SJSA1 (cell line): ENCODE measurements at regions not wholly inside any gene's neighbourhood (a gene's known extent, or its start where the extent isn't known, plus 50 kb on each side); places are given as distances from the start of the nearest gene placed in this dataset.

Source experiments
- DNase-seq, 2 experiments: peaks; one replicate each; pipeline ENCODE4 v3.0.0-alpha.2; 2015 to 2020; ENCODE audit warnings: low spot score in 2 of 2, low read depth in 1 of 2
- H3K27ac ChIP-seq: fragments of 250-450 bp; sonication (Bioruptor Pico); 2 replicates; pipeline ENCODE4 v1.5.1; 2020; ENCODE audit warnings: mild to moderate bottlenecking, moderate library complexity
- H3K27me3 ChIP-seq: fragments of 250-450 bp; sonication (Bioruptor Pico); replicated peaks from 2 replicates; pipeline ENCODE4 v1.5.1; 2020; ENCODE audit warnings: mild to moderate bottlenecking, moderate library complexity
- H3K36me3 ChIP-seq: fragments of 250-450 bp; sonication (Bioruptor Pico); 2 replicates; pipeline ENCODE4 v1.5.1; 2020; ENCODE audit warnings: mild to moderate bottlenecking
- H3K4me1 ChIP-seq: fragments of 250-450 bp; sonication (Bioruptor Pico); replicated peaks from 2 replicates; pipeline ENCODE4 v1.6.1; 2021; ENCODE audit warnings: mild to moderate bottlenecking
- H3K4me3 ChIP-seq: fragments of 250-450 bp; sonication (Bioruptor Pico); 2 replicates; pipeline ENCODE4 v1.5.1; 2020; ENCODE audit warnings: mild to moderate bottlenecking
- H3K9me3 ChIP-seq: fragments of 250-450 bp; sonication (Bioruptor Pico); replicated peaks from 2 replicates; pipeline ENCODE4 v1.5.1; 2020; ENCODE audit warnings: mild to moderate bottlenecking

DNA sequence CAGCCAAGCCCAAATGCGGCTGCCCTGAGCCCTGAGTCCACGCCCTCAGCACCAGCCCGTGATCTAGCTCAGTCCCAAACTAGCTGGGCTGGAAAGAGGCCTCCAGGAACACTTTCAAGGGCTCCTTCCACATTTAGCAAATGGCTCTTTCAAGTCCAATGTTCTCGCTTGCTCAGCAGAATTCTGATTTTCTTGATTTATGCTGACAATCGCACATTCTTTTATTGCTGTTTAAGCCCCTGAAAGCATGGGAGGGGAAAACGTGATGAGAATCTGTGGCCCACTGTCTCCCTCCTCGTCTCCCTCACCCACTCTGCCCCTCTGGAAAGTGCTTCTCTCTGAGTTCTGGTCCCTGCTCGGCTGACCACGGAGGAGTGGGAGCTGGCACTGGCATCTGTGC, 293.8 kb downstream of the FOXL1 start:
- no peak overlapping the region for H3K27ac ChIP-seq
- no peak for DNase-seq
- no peaks in the 10 kb centered on the region for H3K9me3 ChIP-seq
- no peaks in the 10 kb centered on the region for H3K36me3 ChIP-seq
- H3K4me3 ChIP-seq = no peak overlapping the region
- H3K27me3 ChIP-seq = no peaks in the 10 kb centered on the region
- H3K4me1 ChIP-seq = peaks cover 22% of the 10 kb centered on the region

DNA sequence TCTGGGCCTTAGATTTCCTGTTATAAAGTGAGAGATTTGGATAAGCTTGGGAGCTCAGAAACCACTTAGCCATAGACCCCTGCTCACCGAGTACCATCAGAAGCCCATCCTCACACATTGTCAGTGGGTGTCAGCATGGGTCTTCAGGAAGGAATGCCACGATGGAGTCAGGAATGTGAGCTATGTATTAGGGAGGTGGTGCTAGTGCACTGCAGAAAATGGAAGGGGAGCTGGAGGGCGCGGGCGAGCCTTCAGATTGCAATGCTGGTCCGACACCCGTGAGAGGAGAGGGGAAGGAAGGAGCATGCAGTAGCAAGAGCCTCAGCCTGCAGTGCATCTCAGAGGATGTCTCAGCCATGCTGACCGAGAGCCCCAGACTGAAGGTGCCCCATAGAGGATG, 294.5 kb downstream of the FOXL1 start:
- Histone ChIP-seq H3K4me1 (peaks cover 19% of the 10 kb centered on the region), H3K27me3 (no peaks in the 10 kb centered on the region), H3K9me3 (no peaks in the 10 kb centered on the region), H3K4me3 (no peak overlapping the region), H3K27ac (no peak overlapping the region), H3K36me3 (no peaks in the 10 kb centered on the region)
- no peak for DNase-seq

DNA sequence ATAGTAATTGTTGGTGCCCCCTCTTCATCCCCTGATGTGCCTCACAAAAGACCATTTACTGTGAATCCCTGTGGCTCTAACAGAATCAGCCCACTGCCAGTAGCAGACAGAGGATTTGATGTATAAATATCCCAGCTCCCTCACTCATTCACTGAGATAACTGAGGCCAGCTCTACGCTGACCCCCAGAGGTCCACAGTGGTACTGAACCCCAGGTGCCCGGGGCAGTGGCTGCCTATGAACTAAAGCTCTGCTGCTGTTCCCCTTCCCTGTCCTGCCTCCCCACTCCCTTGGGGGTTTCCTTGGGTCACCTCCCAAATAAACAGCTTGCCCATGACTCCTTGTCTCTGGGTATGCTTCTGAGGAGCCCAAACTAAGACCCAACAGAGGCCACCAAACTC, 295.8 kb downstream of the FOXL1 start:
- H3K27ac ChIP-seq = no peak overlapping the region
- H3K27me3 ChIP-seq = no peaks in the 10 kb centered on the region
- H3K36me3 ChIP-seq = no peaks in the 10 kb centered on the region
- no peaks in the 10 kb centered on the region for H3K9me3 ChIP-seq
- no peak for DNase-seq
- H3K4me3 ChIP-seq = no peak overlapping the region
- peaks cover 6% of the 10 kb centered on the region for H3K4me1 ChIP-seq

DNA sequence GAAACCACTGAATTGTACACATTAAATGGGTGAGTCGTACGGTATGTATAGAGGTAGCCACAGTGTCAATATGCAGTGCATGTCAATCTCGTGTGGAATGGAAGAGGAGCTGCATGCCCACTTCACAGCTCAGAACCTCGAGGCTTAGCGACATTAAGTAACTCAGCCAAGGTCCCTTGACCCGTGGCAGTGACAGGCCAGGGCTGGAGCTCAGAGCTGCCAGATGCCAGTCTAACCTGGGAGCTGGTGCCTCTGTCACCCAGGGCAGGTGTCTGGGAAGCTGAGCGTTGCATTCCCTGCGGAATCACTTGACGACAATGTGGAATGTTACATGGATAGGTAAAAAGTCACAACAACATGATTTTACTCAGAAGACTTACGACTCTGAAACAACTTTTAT, 298.1 kb downstream of the FOXL1 start:
- DNase-seq = no peak
- Histone ChIP-seq H3K4me3 (no peak overlapping the region), H3K9me3 (no peaks in the 10 kb centered on the region), H3K36me3 (no peaks in the 10 kb centered on the region), H3K4me1 (peaks cover 7% of the 10 kb centered on the region; the same call in 1 of the 2 replicates), H3K27me3 (no peaks in the 10 kb centered on the region), H3K27ac (no peak overlapping the region)

DNA sequence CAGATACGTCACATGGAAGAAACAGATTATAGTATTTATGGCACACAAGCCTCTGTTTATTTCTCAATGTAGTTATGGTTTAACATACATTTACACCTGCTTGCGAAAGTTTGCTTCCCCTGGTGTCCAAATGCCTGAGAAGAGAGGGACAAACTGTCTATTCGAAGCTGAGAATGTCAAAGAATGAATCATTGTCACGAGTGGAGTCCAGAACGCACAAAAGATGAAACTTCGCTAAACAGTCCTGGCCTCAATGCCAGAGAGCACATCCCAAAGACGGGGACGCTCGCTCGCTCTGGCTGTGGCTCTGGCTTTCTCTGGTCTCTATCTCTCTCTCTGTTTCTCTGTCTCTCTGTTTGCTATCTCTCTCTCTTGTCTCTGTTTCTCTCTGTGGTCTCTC, 298.8 kb downstream of the FOXL1 start:
- H3K27ac ChIP-seq = no peak overlapping the region
- H3K36me3 ChIP-seq = no peaks in the 10 kb centered on the region
- no peak overlapping the region for H3K4me3 ChIP-seq
- H3K27me3 ChIP-seq = no peaks in the 10 kb centered on the region
- DNase-seq = no peak
- H3K4me1 ChIP-seq = peaks cover 7% of the 10 kb centered on the region; the same call in 1 of the 2 replicates
- no peaks in the 10 kb centered on the region for H3K9me3 ChIP-seq

DNA sequence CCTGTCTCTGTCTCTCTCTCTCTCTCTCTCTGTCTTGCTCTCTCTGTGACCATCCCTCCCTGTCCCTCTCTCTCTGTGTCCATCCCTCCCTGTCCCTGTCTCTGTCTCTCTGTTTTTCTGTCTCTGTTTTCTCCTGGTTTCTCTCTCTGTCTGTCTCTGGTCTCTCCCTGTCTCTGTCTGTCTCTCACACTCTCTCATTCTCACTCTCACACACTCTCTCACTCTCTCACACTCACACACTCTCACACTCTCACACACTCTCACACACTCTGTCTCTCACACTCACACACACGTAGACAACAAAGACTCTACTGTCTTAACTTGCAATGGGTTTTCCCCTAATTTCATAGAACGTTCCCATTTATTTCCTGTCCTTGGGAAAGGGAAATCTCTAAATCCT, 299.5 kb downstream of the FOXL1 start:
- Histone ChIP-seq H3K4me1 (peaks cover 11% of the 10 kb centered on the region), H3K4me3 (no peak overlapping the region), H3K27me3 (no peaks in the 10 kb centered on the region), H3K9me3 (no peaks in the 10 kb centered on the region), H3K27ac (no peak overlapping the region), H3K36me3 (no peaks in the 10 kb centered on the region)
- no peak for DNase-seq

DNA sequence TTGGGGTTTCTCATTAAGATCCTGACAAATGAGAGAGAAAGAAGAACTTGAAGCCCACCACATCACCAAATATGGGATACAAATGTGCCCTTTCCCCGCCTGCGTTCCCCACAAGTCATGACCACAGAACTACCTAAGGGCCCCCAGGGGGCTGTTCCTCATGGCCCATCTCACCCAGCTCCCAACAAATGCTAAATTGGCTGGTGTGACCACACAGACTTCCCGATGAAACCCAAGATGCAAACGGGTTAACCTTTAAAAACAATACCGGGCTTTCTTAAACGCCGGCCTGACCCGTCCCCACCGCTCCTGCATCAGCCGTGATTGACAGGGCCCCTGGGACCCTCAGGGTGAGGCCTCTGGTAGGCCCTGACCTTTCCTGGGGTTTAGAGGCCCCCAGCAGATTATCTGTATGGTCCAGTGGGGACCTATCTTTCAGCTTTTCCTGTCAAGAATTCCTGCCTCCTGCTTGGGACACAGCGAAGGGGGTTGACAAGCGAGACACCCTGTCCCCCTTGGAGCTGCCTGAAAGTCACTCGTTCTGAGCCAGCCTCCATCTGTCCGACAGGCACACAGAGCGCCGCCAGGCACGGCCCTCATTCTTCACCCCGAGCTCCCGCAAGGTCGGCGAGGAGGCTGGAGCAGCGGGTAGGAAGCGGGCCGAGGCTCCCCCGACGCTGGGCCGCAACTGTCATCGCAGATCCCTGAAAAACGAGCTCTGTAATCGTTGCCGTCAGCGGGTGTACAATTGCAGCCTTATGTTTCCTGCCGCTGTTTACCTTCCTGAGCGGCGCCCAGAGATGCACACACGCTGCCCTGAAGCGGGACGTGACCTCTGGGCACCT, 300.1 kb downstream of the FOXL1 start:
- Histone ChIP-seq H3K4me1 (peaks cover 17% of the 10 kb centered on the region), H3K4me3 (no peak overlapping the region), H3K9me3 (no peaks in the 10 kb centered on the region), H3K27ac (no peak overlapping the region), H3K27me3 (no peaks in the 10 kb centered on the region), H3K36me3 (no peaks in the 10 kb centered on the region)
- DNase-seq = no peak

DNA sequence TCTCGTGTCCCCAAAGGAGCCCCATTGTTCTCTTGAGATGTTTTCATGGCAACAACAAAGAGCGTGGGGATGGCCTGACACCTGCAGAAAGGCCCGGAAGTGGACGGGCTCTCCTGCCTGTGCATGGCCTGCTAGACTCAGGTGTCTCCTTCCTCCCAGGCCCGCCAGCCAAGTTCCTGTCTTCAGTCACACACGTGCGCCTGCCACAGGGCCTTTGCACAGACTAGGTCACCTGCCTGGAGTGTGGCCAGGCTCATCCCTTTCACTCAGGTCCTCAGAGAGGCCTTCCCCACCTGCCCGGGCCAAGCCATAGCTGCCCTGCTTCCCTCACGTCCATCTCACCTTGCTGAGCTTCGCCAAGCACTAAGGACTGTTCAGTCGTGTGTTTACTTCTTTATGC, 300.9 kb downstream of the FOXL1 start:
- Histone ChIP-seq H3K27me3 (no peaks in the 10 kb centered on the region), H3K36me3 (no peaks in the 10 kb centered on the region), H3K27ac (no peak overlapping the region), H3K9me3 (no peaks in the 10 kb centered on the region), H3K4me1 (peaks cover 21% of the 10 kb centered on the region), H3K4me3 (no peak overlapping the region)
- DNase-seq = no peak

DNA sequence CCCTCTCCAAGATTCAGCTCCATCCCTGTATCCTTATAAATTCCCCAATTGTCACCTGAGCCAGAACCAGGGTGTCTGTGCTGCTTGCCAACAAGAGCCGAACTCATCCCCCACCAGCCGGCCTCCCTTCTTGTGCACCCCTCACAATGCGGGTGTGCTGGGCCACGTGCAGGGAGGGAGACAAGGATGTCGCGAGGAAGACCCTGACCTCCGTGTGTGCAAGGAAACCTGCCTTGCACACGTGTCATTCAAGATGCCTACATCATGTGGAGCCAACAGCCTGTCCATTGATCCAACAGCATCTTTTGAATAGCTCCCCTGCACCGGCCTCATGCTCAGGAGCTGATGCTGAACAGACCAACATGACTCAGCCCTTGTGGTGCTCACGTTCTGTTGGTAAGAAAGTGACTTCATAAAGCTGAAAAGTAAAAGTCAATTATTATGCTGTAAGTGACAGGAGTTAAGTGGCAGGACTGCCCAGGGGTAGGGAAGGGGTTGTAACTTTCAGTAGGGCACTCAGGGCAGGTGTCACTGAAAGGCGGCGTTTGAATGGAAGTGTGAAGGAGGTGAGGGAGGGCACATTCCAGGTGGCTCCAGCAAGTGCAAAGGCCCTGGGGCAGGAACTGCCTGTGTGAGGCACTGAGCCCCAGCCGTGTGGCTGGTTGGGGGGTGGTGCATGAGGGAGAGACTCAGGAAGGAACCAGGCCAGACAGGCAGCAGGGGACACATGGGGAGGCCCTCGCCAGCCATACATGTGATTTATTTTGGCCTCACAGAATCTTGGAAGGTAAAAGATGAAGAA, 302.2 kb downstream of the FOXL1 start:
- no peak for DNase-seq
- Histone ChIP-seq H3K4me1 (peaks cover 27% of the 10 kb centered on the region), H3K36me3 (no peaks in the 10 kb centered on the region), H3K9me3 (no peaks in the 10 kb centered on the region), H3K27me3 (no peaks in the 10 kb centered on the region), H3K27ac (no peak overlapping the region), H3K4me3 (no peak overlapping the region)

DNA sequence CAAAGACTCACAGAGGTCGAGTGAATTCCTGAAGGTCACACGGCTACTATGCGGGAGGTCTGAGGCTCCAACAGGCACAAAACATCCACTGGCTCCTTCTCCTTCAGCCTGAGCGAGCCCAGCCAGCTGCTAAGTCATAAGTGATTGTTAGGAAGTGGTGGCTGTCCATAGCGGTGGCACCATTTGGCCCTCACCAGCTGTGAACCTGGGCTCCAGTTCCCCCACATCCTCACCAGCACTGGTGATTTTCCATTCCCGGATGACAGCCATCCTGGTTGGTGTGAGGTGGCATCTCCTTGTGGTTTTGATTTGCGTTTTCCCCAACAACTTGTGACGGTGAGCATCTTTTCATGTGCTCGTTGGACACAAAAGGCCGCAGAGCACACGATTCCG, 302.8 kb downstream of the FOXL1 start:
- Histone ChIP-seq H3K36me3 (no peaks in the 10 kb centered on the region), H3K27me3 (no peaks in the 10 kb centered on the region), H3K4me3 (no peak overlapping the region), H3K4me1 (peaks cover 27% of the 10 kb centered on the region), H3K27ac (no peak overlapping the region), H3K9me3 (no peaks in the 10 kb centered on the region)
- DNase-seq = no peak

DNA sequence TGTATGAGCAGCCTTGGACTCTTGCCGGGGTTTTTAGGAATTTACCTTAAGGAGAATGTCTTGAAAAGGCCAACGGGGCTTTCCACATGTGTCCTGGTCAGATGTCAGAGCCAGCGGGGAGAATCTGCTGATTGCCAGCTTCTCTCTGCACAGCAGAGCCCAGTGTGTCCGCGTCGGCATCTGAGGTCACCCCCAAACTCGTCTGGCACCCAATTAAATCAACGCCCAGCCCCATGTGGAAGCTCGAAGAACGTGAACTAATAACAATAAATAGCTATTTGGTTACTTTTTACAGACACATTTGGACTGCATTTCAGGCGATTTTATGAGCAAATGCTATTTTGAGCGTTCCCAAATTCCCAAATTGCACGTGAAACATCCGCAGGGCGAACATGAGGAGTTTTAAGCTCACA, 303.5 kb downstream of the FOXL1 start:
- Histone ChIP-seq H3K36me3 (no peaks in the 10 kb centered on the region), H3K9me3 (no peaks in the 10 kb centered on the region), H3K27me3 (no peaks in the 10 kb centered on the region), H3K4me3 (no peak overlapping the region), H3K4me1 (peaks cover 29% of the 10 kb centered on the region), H3K27ac (no peak overlapping the region)
- no peak for DNase-seq

DNA sequence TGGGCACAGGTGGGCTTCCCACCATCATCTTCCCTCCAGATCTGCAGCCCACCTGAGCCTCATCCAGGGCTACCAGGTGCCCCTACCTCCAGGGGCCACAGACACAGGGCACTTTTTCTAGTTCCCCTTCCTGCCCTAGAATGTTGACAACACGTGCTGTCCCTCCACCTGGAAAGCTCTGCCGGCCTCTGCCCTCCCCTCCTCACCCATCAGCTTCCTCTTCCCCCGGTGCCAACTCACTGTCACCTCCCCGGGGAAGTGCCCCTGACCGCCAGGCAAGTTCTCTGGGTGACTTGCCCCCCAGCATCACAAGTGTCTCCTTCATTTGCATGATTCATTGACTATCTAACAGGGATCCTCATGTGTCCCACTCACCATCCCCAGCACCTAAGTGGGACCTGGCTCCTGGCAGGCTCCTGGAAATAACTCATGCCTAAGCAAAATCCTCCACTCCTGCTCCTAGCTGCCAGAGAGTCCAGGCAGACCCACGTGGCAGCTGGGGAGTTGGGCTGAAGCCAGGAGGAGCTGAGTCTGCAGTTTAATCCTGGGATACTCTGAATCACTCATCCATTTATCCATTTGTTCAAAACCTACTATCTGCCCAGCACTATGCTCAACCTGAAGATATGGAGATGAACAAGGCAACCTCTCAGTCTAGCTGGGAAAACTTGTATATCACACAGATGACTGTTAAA, 304.4 kb downstream of the FOXL1 start:
- H3K9me3 ChIP-seq = no peaks in the 10 kb centered on the region
- DNase-seq = no peak
- peaks cover 37% of the 10 kb centered on the region for H3K4me1 ChIP-seq
- H3K27ac ChIP-seq = no peak overlapping the region
- no peak overlapping the region for H3K4me3 ChIP-seq
- no peaks in the 10 kb centered on the region for H3K36me3 ChIP-seq
- H3K27me3 ChIP-seq = no peaks in the 10 kb centered on the region

DNA sequence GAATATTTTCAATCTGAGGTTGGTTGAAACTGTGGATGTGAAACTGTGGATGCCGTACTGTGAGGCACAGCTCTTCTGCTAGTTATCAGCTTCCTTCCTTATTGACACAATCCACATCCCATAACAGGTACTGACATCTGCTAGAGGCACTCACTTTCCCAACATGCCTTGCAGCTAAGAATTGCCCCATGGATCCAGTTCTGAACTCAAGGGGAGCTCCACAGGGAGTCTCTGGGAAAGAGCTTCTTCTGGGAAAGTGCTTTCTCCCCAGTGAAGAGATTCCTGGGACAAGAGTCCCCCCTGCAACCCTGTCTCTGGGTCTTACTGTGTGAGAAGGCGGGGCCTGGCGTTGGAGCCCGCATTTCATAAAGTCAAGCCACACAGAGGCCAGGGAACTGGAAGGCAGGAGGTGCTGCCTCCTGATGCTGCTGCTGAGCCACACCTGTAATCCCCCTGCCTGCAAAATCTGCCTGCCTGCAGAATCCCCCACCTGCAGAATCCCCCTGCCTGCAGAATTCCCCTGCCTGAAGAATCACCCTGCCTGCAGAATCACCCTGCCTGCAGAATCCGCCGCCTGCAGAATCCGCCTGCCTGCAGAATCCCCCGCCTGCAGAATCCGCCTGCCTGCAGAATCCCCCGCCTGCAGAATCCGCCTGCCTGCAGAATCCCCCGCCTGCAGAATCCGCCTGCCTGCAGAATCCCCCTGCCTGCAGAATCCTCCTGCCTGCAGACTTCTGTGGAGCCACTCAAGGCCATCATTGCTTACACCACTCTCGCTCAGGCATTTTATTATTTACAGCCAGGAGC, 305.4 kb downstream of the FOXL1 start:
- DNase-seq = no peak
- Histone ChIP-seq H3K4me1 (peaks cover 45% of the 10 kb centered on the region), H3K9me3 (no peaks in the 10 kb centered on the region), H3K36me3 (no peaks in the 10 kb centered on the region), H3K4me3 (no peak overlapping the region), H3K27me3 (no peaks in the 10 kb centered on the region), H3K27ac (no peak overlapping the region)
